NCI-H146 (cell line): ENCODE measurements at regions not wholly inside any gene's neighbourhood (a gene's known extent, or its start where the extent isn't known, plus 50 kb on each side); places are given as distances from the start of the nearest gene placed in this dataset.
"Not testable (repeated sequence)": the region's sequence is repeated elsewhere in the genome, so short reads cannot be mapped to it uniquely, and the experiment has no call there.

ENCODE experiments used
- DNase-seq: peaks from one replicate; lab custom pipeline; 2025; lab: John Stamatoyannopoulos, UW

DNA sequence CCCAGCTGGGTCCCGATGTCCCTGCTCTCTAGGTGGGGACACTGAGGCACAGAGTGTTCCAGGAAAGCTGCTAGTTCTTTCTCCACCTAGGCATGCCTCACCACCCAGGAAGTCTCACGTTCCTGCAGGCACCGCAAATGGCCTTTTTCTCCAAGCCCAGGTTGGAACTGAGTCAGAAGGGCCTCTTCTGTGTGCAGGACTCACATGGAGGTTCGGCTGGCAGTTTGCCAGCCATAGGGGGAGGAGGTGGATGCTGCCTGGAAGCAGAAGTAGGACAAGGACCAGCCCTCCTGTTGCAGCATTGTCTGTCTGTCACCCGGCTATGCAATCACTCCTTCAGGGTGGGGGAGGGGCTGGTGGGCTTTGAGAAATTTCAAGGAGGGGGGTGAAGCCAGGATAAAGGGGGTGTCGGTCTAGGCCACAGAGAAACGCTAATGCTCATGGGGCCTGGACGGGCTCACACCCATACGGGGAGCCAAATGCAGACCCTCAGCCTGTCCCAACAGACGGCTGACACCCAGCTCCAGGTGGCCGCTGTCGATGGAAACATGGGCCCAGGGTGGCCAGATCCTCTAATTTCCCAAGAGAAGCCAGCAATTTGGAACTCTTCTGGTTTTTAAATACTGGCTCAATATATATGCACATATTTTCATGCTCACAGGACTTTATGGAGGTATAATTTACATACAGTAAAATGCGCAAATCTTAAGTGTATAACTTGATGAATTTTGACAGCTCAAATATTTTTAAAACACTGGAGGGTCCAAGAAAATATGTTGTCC is 120.5 kb downstream of the PHETA1 start:
- no peak for DNase-seq

DNA sequence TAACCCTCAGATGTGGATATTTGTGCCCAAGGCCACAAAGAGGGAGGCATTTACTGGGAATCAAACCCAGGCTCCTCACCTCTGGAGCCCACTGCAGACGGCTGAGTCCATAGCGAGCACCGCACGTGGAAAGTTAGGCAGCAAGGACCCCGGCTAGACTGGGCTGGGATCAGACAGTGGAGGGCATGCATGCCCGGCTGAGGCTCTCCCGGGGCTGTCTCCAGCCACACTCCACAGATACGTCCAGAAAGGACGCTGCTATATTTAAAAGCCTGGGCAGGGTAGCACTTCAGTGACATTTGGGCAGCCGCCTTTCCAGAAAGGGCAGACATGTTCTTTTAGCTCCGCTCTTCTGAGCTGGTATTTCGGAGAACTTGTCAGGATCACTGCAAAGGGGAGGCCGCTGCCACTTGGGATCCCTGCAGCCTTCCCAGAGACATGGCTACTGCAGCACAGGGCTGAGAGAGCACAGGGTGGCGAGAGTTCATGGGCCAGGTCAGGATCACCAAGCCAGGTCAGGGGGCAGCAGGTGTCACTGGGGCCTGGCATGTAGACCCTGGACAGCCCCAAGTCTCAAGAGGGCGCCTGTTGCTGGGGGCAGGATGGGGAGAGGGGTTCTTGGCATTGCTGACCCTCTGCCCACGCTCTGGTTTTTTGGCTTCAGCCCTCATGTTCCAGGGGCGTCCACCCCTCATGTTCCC is 121.7 kb downstream of the PHETA1 start:
- DNase-seq = no peak

- DNase-seq = no peak
Measured at GRCh38 chr12:111246477-111247011, 122.4 kb downstream of the PHETA1 start.

GRCh38 chr12:111245701-111246476 is 123.0 kb downstream of the PHETA1 start:
- DNase-seq = no peak

- no peak for DNase-seq
Measured at GRCh38 chr12:111244673-111245072, 124.2 kb downstream of the PHETA1 start.

- not testable (repeated sequence) for DNase-seq
Measured at GRCh38 chr12:111242817-111243216, 126.1 kb downstream of the PHETA1 start.

DNA sequence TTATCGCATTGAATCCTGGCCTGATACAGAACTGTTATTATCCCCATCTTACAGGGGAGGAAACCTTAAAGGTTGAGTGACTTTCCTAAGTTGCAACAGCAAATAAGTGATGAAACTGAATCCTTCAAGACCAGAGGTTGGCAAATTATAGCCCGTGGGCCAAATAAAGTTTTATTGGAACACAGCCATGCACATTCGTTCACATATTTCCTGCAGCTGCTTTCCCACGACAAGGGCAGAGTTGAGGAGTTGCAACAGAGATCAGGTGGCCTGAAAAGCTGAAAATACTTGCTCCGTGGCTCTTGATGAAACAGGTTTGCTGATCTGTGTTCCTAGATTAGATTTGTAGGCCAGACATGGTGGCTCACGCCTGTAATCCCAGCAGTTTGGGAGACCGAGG is 126.7 kb downstream of the PHETA1 start:
- no peak for DNase-seq

- no peak for DNase-seq
Measured at GRCh38 chr12:111240374-111240773, 128.5 kb downstream of the PHETA1 start.

- no peak for DNase-seq
Measured at GRCh38 chr12:111239235-111239634, 129.7 kb downstream of the PHETA1 start.

DNA sequence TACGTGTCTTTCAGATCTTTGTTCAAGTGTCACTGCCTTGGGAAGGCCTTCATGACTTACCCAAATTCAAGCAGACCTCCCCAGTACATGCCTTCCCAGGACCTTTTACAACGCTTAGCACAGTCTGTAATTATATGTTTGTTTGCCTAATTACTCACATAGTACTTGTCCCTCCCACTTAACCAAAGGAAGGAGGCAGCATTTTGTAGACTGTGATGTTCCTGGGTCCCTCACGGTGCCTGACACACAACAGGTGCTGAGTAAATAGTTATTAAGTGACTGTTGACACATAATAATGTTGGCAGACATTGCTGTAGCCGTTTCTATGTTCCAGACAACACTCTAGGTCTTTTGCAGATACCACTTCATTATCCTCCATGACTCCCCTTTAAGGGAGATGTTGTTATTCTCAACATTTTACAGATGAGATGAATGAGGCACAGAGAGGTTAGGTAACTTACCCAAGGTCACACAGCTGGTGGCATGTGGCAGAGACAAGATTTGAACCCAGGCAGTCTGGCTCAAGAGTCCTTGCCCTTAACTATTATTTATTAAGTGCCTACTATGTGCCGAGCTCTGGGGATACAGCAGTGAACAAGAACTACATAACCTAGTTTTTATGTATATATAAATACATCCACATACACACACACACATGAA is 130.7 kb downstream of the PHETA1 start:
- DNase-seq = no peak

- DNase-seq = not testable (repeated sequence)
Measured at GRCh38 chr12:111234491-111234890, 134.4 kb downstream of the PHETA1 start.

GRCh38 chr12:111233786-111234185 is 135.1 kb downstream of the PHETA1 start:
- DNase-seq = no peak

DNA sequence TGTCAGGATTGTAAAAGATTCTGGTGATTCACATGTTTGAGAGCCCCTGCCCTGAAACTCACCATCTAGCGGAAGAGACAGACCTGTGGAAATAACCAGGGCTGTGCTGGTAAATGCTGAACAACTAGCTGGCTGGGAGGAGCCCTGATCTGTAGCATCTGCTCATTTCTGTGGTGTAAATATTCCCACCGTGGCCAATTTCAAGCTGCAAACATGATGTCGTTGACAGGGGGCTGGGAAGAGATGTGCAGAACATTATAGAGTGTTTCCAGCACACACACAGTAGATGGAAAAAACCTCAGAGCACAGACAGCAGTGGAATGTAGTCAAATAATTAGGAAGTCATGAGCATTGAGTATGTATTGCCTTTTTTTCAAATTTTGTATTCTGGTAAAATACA is 138.2 kb downstream of the PHETA1 start:
- no peak for DNase-seq

GRCh38 chr12:111228916-111229666 is 139.8 kb downstream of the PHETA1 start:
- DNase-seq = no peak

GRCh38 chr12:111227476-111228420 is 141.1 kb downstream of the PHETA1 start:
- DNase-seq = no peak

DNA sequence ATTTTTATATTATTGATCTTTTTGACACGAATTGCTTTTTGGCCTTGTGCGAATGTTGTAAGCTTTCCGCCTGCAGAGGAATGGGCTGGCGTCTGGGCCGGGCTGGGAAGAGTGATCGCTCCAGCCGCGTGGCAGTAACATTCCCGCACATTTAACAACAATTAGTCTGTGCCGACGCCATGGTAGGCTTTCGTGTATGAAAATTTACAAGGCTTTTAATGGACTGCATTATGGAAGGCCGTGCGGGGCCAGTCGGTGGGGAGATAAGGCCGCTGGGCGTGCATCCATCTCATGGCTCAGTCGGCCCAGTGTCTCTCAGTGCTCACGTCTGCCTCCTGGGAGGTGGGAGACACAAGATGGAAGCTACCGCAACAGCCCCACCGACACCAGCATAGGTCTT is 142.2 kb downstream of the PHETA1 start:
- no peak for DNase-seq

- no peak for DNase-seq
Measured at GRCh38 chr12:111225307-111225706, 143.6 kb downstream of the PHETA1 start.

- no peak for DNase-seq
Measured at GRCh38 chr12:111224186-111225066, 144.5 kb downstream of the PHETA1 start.

- no peak for DNase-seq
Measured at GRCh38 chr12:111222523-111222922, 146.4 kb downstream of the PHETA1 start.
